A549 (cell line): ENCODE measurements at regions not wholly inside any gene's neighbourhood (a gene's known extent, or its start where the extent isn't known, plus 50 kb on each side); places are given as distances from the start of the nearest gene placed in this dataset.

Experiments used
- HEYL ChIP-seq: fragments of 250-450 bp; sonication (Bioruptor Pico); IDR thresholded peaks from 2 replicates; pipeline ENCODE4 v1.8.0; 2021; ENCODE audit warnings: mild to moderate bottlenecking, moderate library complexity
- TF ChIP-seq, protein P1 (sequence below): fragments of >200 bp; sonication (Bioruptor Twin); formaldehyde crosslinking; IDR thresholded peaks from 3 replicates; pipeline ENCODE4 v1.5.1; 2016
- TF ChIP-seq, protein P2 (sequence below): fragments of >200 bp; sonication (Bioruptor Twin); formaldehyde crosslinking; IDR thresholded peaks from 3 replicates; pipeline ENCODE4 v1.6.1; 2016

- TF ChIP-seq, protein P1, sequence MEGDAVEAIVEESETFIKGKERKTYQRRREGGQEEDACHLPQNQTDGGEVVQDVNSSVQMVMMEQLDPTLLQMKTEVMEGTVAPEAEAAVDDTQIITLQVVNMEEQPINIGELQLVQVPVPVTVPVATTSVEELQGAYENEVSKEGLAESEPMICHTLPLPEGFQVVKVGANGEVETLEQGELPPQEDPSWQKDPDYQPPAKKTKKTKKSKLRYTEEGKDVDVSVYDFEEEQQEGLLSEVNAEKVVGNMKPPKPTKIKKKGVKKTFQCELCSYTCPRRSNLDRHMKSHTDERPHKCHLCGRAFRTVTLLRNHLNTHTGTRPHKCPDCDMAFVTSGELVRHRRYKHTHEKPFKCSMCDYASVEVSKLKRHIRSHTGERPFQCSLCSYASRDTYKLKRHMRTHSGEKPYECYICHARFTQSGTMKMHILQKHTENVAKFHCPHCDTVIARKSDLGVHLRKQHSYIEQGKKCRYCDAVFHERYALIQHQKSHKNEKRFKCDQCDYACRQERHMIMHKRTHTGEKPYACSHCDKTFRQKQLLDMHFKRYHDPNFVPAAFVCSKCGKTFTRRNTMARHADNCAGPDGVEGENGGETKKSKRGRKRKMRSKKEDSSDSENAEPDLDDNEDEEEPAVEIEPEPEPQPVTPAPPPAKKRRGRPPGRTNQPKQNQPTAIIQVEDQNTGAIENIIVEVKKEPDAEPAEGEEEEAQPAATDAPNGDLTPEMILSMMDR, result no peak
- no peak for TF ChIP-seq HEYL
- TF ChIP-seq, protein P2, sequence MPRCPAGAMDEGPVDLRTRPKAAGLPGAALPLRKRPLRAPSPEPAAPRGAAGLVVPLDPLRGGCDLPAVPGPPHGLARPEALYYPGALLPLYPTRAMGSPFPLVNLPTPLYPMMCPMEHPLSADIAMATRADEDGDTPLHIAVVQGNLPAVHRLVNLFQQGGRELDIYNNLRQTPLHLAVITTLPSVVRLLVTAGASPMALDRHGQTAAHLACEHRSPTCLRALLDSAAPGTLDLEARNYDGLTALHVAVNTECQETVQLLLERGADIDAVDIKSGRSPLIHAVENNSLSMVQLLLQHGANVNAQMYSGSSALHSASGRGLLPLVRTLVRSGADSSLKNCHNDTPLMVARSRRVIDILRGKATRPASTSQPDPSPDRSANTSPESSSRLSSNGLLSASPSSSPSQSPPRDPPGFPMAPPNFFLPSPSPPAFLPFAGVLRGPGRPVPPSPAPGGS, result no peak
These were observed 69.6 kb upstream of the KCNK12 start for GRCh38 chr2:47640356-47640755.
